Embryonic facial prominence (tissue), 1 donor: ENCODE measurements at regions not wholly inside any gene's neighbourhood (a gene's known extent, or its start where the extent isn't known, plus 50 kb on each side); places are given as distances from the start of the nearest gene placed in this dataset.
"Not testable (repeated sequence)": the region's sequence is repeated elsewhere in the genome, so short reads cannot be mapped to it uniquely, and the experiment has no call there.

Experiments
- DNase-seq: peaks from one replicate; pipeline ENCODE4 v3.0.0-alpha.2; 2016; ENCODE audit errors: extremely low spot score

- DNase-seq: no peak
Observed at GRCh38 chr12:87336814-87337336, 692.3 kb downstream of the C12orf50 start.

- DNase-seq: no peak
Observed at GRCh38 chr12:87332987-87333726, 696.0 kb downstream of the C12orf50 start.

GRCh38 chr12:87330071-87330555 lies 699.1 kb downstream of the C12orf50 start:
- not testable (repeated sequence) for DNase-seq

- no peak for DNase-seq
Observed at GRCh38 chr12:87329076-87329863, 699.9 kb downstream of the C12orf50 start.

- DNase-seq: no peak
Observed at GRCh38 chr12:87323369-87323768, 705.8 kb downstream of the C12orf50 start.

- no peak for DNase-seq
Observed at GRCh38 chr12:87320724-87321123, 708.5 kb downstream of the C12orf50 start.

GRCh38 chr12:87317302-87317701 lies 711.9 kb downstream of the C12orf50 start:
- no peak for DNase-seq

- DNase-seq: no peak
Observed at GRCh38 chr12:87311206-87311605, 718.0 kb downstream of the C12orf50 start.

- DNase-seq: no peak
Observed at GRCh38 chr12:87310126-87310525, 719.1 kb downstream of the C12orf50 start.

- no peak for DNase-seq
Observed at GRCh38 chr12:87305481-87305880, 723.7 kb downstream of the C12orf50 start.

GRCh38 chr12:87304406-87304805 lies 724.8 kb downstream of the C12orf50 start:
- DNase-seq: no peak

- DNase-seq: no peak
Observed at GRCh38 chr12:87303396-87304012, 725.7 kb downstream of the C12orf50 start.

- DNase-seq: no peak
Observed at GRCh38 chr12:87302126-87302745, 727.0 kb downstream of the C12orf50 start.

- DNase-seq: no peak
Observed at GRCh38 chr12:87290505-87290904, 738.7 kb downstream of the C12orf50 start.

GRCh38 chr12:87283886-87284285 lies 745.3 kb downstream of the C12orf50 start:
- no peak for DNase-seq

GRCh38 chr12:87283111-87283510 lies 746.1 kb downstream of the C12orf50 start:
- no peak for DNase-seq

GRCh38 chr12:87280893-87281292 lies 748.3 kb downstream of the C12orf50 start:
- DNase-seq: no peak

GRCh38 chr12:87280356-87280755 lies 748.8 kb downstream of the C12orf50 start:
- DNase-seq: no peak

GRCh38 chr12:87274594-87275245 lies 754.5 kb downstream of the C12orf50 start:
- DNase-seq: no peak

- no peak for DNase-seq
Observed at GRCh38 chr12:87272851-87273250, 756.4 kb downstream of the C12orf50 start.

GRCh38 chr12:87270919-87271318 lies 758.3 kb downstream of the C12orf50 start:
- no peak for DNase-seq
